Mammary epithelial cell (primary cell): ENCODE measurements at regions not wholly inside any gene's neighbourhood (a gene's known extent, or its start where the extent isn't known, plus 50 kb on each side); places are given as distances from the start of the nearest gene placed in this dataset.

Experiments used
- EZH2 ChIP-seq: IDR thresholded peaks from 2 replicates; pipeline ENCODE4 v1.6.1; 2012; ENCODE audit warnings: low read length, inconsistent platforms, borderline replicate concordance
- TF ChIP-seq, protein P1 (sequence below), 2 donors: IDR thresholded peaks in 1 of 2; conservative IDR thresholded peaks in 1 of 2; 2 replicates each; pipeline ENCODE4 v1.5.1; 2011 to 2012; ENCODE audit warnings: inconsistent platforms in 2 of 2, low read length in 2 of 2, mild to moderate bottlenecking in 2 of 2, control low read depth in 1 of 2, low read depth in 1 of 2; ENCODE audit not compliant: insufficient read depth in 1 of 2; ENCODE audit errors: extremely low read depth in 1 of 2

DNA sequence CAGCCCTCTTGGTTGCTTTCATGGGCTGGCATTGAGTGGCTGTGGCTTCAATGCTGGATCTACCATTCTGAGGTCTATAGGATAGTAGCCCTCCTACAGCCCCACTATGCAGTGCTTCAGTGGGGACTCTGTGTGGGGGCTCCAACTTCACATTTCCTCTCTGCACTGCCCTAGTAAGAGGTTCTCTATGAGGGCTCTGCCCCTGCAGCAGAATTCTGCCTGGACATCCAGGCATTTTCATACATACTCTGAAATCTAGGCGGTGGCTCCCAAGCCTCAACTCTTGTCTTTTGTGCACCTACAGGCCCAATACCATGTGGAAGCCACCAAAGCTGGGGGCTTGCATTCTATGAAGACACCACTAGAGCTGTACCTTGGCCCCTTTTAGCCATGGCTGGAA, 195.8 kb downstream of the IGSF11 start:
- TF ChIP-seq, protein P1, sequence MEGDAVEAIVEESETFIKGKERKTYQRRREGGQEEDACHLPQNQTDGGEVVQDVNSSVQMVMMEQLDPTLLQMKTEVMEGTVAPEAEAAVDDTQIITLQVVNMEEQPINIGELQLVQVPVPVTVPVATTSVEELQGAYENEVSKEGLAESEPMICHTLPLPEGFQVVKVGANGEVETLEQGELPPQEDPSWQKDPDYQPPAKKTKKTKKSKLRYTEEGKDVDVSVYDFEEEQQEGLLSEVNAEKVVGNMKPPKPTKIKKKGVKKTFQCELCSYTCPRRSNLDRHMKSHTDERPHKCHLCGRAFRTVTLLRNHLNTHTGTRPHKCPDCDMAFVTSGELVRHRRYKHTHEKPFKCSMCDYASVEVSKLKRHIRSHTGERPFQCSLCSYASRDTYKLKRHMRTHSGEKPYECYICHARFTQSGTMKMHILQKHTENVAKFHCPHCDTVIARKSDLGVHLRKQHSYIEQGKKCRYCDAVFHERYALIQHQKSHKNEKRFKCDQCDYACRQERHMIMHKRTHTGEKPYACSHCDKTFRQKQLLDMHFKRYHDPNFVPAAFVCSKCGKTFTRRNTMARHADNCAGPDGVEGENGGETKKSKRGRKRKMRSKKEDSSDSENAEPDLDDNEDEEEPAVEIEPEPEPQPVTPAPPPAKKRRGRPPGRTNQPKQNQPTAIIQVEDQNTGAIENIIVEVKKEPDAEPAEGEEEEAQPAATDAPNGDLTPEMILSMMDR (conservative IDR thresholded peaks at IDR 0.05 in 1 of 2, IDR thresholded peaks at IDR 0.05 in 1 of 2; ENCODE audit: extremely low read depth in 1 of 2, insufficient read depth in 1 of 2, low read depth in 1 of 2, low read length in 2 of 2), result no peak
- no peak for TF ChIP-seq EZH2
